ENCODE measurements at regions not wholly inside any gene's neighbourhood (a gene's known extent, or its start where the extent isn't known, plus 50 kb on each side); places are given as distances from the start of the nearest gene placed in this dataset.
A peak's percentile ranks its signal among the peaks of the same experiment; 100 is the strongest.

GRCh38 chr11:36743039-36743438 lies 145.0 kb upstream of the RAG2 start (continued):
- TF ChIP-seq, protein P1, sequence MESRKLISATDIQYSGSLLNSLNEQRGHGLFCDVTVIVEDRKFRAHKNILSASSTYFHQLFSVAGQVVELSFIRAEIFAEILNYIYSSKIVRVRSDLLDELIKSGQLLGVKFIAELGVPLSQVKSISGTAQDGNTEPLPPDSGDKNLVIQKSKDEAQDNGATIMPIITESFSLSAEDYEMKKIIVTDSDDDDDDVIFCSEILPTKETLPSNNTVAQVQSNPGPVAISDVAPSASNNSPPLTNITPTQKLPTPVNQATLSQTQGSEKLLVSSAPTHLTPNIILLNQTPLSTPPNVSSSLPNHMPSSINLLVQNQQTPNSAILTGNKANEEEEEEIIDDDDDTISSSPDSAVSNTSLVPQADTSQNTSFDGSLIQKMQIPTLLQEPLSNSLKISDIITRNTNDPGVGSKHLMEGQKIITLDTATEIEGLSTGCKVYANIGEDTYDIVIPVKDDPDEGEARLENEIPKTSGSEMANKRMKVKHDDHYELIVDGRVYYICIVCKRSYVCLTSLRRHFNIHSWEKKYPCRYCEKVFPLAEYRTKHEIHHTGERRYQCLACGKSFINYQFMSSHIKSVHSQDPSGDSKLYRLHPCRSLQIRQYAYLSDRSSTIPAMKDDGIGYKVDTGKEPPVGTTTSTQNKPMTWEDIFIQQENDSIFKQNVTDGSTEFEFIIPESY (IDR thresholded peaks at IDR 0.05) = no peak
- TF ChIP-seq TARDBP (IDR thresholded peaks at IDR 0.05; ENCODE audit: borderline replicate concordance) (no peak), IKZF2 (IDR thresholded peaks at IDR 0.05) (0 out of 4 replicates have a peak, but pooled peaks of 1 of the 2 experiments have one; percentile 26), ATF2 (IDR thresholded peaks at IDR 0.05; ENCODE audit: low read length) (peak; percentile 85), BMI1 (IDR thresholded peaks at IDR 0.05; ENCODE audit: borderline replicate concordance) (no peak), POU2F2 (IDR thresholded peaks at IDR 0.05; ENCODE audit: borderline replicate concordance, low read depth, low read length) (peak; percentile 83; the same call in 2 of the 3 replicates), PAX5 (IDR thresholded peaks at IDR 0.05; ENCODE audit: borderline replicate concordance, low read depth, low read length) (no peak), SMAD1 (IDR thresholded peaks at IDR 0.05; ENCODE audit: low read depth, partially characterized antibody) (no peak), ELK1 (IDR thresholded peaks at IDR 0.05; ENCODE audit: low read depth, low read length) (no peak), BACH1 (IDR thresholded peaks at IDR 0.05; ENCODE audit: borderline replicate concordance) (no peak), RELA (IDR thresholded peaks at IDR 0.05; ENCODE audit: borderline replicate concordance, partially characterized antibody) (peak; percentile 27), NR2C2 (IDR thresholded peaks at IDR 0.05; ENCODE audit: borderline replicate concordance, control insufficient read depth, insufficient read length, low read depth) (no peak), ASH2L (IDR thresholded peaks at IDR 0.05; ENCODE audit: borderline replicate concordance, low read depth) (no peak), NR2C1 (IDR thresholded peaks at IDR 0.05) (no peak)
- TF ChIP-seq, protein P2, sequence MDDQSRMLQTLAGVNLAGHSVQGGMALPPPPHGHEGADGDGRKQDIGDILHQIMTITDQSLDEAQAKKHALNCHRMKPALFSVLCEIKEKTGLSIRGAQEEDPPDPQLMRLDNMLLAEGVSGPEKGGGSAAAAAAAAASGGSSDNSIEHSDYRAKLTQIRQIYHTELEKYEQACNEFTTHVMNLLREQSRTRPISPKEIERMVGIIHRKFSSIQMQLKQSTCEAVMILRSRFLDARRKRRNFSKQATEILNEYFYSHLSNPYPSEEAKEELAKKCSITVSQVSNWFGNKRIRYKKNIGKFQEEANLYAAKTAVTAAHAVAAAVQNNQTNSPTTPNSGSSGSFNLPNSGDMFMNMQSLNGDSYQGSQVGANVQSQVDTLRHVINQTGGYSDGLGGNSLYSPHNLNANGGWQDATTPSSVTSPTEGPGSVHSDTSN (IDR thresholded peaks at IDR 0.05; ENCODE audit: insufficient replicate concordance, low read depth, low read length) = no peak
- TF ChIP-seq, protein P3, sequence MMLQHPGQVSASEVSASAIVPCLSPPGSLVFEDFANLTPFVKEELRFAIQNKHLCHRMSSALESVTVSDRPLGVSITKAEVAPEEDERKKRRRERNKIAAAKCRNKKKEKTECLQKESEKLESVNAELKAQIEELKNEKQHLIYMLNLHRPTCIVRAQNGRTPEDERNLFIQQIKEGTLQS (IDR thresholded peaks at IDR 0.05; ENCODE audit: borderline replicate concordance, extremely low read depth, low read depth, low read length) = no peak
- TF ChIP-seq, protein P4, sequence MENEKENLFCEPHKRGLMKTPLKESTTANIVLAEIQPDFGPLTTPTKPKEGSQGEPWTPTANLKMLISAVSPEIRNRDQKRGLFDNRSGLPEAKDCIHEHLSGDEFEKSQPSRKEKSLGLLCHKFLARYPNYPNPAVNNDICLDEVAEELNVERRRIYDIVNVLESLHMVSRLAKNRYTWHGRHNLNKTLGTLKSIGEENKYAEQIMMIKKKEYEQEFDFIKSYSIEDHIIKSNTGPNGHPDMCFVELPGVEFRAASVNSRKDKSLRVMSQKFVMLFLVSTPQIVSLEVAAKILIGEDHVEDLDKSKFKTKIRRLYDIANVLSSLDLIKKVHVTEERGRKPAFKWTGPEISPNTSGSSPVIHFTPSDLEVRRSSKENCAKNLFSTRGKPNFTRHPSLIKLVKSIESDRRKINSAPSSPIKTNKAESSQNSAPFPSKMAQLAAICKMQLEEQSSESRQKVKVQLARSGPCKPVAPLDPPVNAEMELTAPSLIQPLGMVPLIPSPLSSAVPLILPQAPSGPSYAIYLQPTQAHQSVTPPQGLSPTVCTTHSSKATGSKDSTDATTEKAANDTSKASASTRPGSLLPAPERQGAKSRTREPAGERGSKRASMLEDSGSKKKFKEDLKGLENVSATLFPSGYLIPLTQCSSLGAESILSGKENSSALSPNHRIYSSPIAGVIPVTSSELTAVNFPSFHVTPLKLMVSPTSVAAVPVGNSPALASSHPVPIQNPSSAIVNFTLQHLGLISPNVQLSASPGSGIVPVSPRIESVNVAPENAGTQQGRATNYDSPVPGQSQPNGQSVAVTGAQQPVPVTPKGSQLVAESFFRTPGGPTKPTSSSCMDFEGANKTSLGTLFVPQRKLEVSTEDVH (IDR thresholded peaks at IDR 0.05; ENCODE audit: low read depth, partially characterized antibody) = no peak
- TF ChIP-seq, protein P5, sequence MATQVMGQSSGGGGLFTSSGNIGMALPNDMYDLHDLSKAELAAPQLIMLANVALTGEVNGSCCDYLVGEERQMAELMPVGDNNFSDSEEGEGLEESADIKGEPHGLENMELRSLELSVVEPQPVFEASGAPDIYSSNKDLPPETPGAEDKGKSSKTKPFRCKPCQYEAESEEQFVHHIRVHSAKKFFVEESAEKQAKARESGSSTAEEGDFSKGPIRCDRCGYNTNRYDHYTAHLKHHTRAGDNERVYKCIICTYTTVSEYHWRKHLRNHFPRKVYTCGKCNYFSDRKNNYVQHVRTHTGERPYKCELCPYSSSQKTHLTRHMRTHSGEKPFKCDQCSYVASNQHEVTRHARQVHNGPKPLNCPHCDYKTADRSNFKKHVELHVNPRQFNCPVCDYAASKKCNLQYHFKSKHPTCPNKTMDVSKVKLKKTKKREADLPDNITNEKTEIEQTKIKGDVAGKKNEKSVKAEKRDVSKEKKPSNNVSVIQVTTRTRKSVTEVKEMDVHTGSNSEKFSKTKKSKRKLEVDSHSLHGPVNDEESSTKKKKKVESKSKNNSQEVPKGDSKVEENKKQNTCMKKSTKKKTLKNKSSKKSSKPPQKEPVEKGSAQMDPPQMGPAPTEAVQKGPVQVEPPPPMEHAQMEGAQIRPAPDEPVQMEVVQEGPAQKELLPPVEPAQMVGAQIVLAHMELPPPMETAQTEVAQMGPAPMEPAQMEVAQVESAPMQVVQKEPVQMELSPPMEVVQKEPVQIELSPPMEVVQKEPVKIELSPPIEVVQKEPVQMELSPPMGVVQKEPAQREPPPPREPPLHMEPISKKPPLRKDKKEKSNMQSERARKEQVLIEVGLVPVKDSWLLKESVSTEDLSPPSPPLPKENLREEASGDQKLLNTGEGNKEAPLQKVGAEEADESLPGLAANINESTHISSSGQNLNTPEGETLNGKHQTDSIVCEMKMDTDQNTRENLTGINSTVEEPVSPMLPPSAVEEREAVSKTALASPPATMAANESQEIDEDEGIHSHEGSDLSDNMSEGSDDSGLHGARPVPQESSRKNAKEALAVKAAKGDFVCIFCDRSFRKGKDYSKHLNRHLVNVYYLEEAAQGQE (IDR thresholded peaks at IDR 0.05; ENCODE audit: low read depth, low read length) = no peak

Data from GM12878 (cell line).